Muscle layer of colon (tissue), 2 donors: ENCODE measurements at regions not wholly inside any gene's neighbourhood (a gene's known extent, or its start where the extent isn't known, plus 50 kb on each side); places are given as distances from the start of the nearest gene placed in this dataset.
"Not testable (repeated sequence)": the region's sequence is repeated elsewhere in the genome, so short reads cannot be mapped to it uniquely, and the experiment has no call there.

Experiments used
- H3K27ac ChIP-seq: one replicate; pipeline ENCODE4 v1.7.0; 2013; ENCODE audit warnings: low read depth, mild to moderate bottlenecking, low read length, moderate library complexity
- H3K27me3 ChIP-seq, 2 donors: one replicate each; pipeline ENCODE4 v1.7.0; 2013; ENCODE audit warnings: low read length in 2 of 2, mild to moderate bottlenecking in 2 of 2; ENCODE audit not compliant: insufficient read depth in 2 of 2, control insufficient read depth in 1 of 2
- H3K36me3 ChIP-seq: one replicate; pipeline ENCODE4 v1.7.0; 2013; ENCODE audit warnings: mild to moderate bottlenecking, low read length; ENCODE audit not compliant: insufficient read depth
- H3K4me1 ChIP-seq: one replicate; pipeline ENCODE4 v1.7.0; 2013; ENCODE audit warnings: mild to moderate bottlenecking, low read length; ENCODE audit not compliant: insufficient read depth
- H3K4me3 ChIP-seq, 2 donors: one replicate each; pipeline ENCODE4 v1.7.0; 2013; ENCODE audit warnings: low read length in 2 of 2, low read depth in 1 of 2, mild to moderate bottlenecking in 1 of 2, moderate library complexity in 1 of 2
- H3K9ac ChIP-seq: one replicate; pipeline ENCODE4 v1.7.0; 2013; ENCODE audit warnings: low read length
- H3K9me3 ChIP-seq: one replicate; pipeline ENCODE4 v1.7.0; 2013; ENCODE audit warnings: mild to moderate bottlenecking, low read length
- donor health status: abdominal sarcoma.
- donor health status: Adenocarcinoma of cecum.

GRCh38 chr6:2611092-2611491 is 139.6 kb downstream of the MYLK4 start:
- no peaks in the 10 kb centered on the region for H3K36me3 ChIP-seq
- H3K27me3 ChIP-seq = no peaks in the 10 kb centered on the region
- no peak overlapping the region for H3K9ac ChIP-seq
- no peak overlapping the region for H3K4me3 ChIP-seq
- H3K4me1 ChIP-seq = no peaks in the 10 kb centered on the region
- H3K27ac ChIP-seq = no peak overlapping the region
- no peaks in the 10 kb centered on the region for H3K9me3 ChIP-seq

- H3K4me1 ChIP-seq = no peaks in the 10 kb centered on the region
- H3K27ac ChIP-seq = no peak overlapping the region
- H3K27me3 ChIP-seq = no peaks in the 10 kb centered on the region
- H3K4me3 ChIP-seq = no peak overlapping the region
- H3K9ac ChIP-seq = no peak overlapping the region
- H3K36me3 ChIP-seq = no peaks in the 10 kb centered on the region
- no peaks in the 10 kb centered on the region for H3K9me3 ChIP-seq
These were observed 142.2 kb downstream of the MYLK4 start for GRCh38 chr6:2608503-2608902.

DNA sequence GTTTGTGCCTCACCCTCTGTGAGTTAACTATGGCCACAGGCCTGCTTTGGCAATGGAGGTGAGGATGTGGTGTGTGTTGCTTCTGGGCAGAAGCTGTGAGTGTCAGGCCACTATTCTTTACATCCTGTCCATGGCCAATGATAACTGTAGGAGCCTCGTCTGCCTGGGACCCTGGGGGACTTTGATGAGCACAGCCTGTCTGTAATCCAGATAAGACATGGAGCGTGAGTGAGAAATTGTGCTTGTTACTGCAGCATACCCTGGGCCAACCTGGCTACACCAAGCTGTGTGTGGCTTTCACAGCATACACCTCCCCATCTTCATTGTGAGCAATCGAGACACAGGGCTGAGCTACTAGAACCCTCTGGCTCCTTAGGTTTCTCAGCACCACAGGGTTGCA is 150.4 kb downstream of the MYLK4 start:
- no peaks in the 10 kb centered on the region for H3K4me1 ChIP-seq
- no peak overlapping the region for H3K9ac ChIP-seq
- H3K36me3 ChIP-seq = no peaks in the 10 kb centered on the region

DNA sequence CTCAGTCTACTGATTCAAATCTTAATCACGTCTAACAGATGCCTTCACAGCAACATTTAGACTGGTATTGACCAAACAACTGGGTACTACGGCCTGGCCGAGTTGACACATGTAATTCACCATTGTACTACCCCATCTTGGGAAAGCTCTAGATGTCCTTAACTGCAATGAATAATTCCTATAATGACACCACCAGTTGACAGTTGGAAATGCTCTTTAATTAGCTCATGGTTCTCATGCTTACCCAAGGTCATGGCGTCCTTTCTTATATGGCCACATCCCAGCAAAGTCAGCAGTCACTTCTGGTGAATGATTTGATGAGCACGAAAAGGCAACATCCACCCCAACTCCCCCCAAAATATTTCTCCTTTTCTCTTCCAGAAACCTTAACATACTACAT is 150.9 kb downstream of the MYLK4 start:
- H3K27me3 ChIP-seq = no peaks in the 10 kb centered on the region
- H3K4me3 ChIP-seq = no peak overlapping the region
- no peaks in the 10 kb centered on the region for H3K36me3 ChIP-seq
- H3K9me3 ChIP-seq = no peaks in the 10 kb centered on the region
- H3K4me1 ChIP-seq = no peaks in the 10 kb centered on the region
- H3K9ac ChIP-seq = no peak overlapping the region
- no peak overlapping the region for H3K27ac ChIP-seq

More for the DNA sequence above, 150.4 kb downstream of the MYLK4 start:
- H3K4me3 ChIP-seq = no peak overlapping the region
- no peak overlapping the region for H3K27ac ChIP-seq
- no peaks in the 10 kb centered on the region for H3K27me3 ChIP-seq
- no peaks in the 10 kb centered on the region for H3K9me3 ChIP-seq

DNA sequence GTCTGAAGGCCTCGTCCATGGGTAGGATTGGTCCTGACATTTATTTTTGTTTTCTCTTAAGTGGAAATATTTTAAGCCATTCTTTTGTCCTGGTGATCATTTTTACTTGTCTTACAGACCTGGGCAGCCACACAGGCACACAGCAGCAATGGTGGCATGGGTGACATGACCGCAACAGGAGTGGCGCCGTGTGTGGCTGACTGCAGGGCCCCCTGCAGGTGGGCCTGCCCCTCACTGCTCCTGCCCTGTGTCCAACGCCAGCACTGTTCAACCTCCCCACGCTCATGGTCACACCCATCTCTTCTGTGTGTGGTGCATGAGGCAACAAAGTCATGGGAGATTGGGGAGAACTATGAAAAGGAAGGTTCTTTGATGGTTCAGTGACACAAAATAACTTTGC is 151.9 kb downstream of the MYLK4 start:
- H3K4me3 ChIP-seq = no peak overlapping the region
- no peaks in the 10 kb centered on the region for H3K9me3 ChIP-seq
- H3K9ac ChIP-seq = no peak overlapping the region
- H3K27ac ChIP-seq = no peak overlapping the region
- H3K4me1 ChIP-seq = no peaks in the 10 kb centered on the region
- no peaks in the 10 kb centered on the region for H3K27me3 ChIP-seq
- no peaks in the 10 kb centered on the region for H3K36me3 ChIP-seq

GRCh38 chr6:2597991-2598390 is 152.7 kb downstream of the MYLK4 start:
- no peaks in the 10 kb centered on the region for H3K27me3 ChIP-seq
- H3K9me3 ChIP-seq = no peaks in the 10 kb centered on the region
- H3K36me3 ChIP-seq = no peaks in the 10 kb centered on the region
- no peak overlapping the region for H3K27ac ChIP-seq
- no peaks in the 10 kb centered on the region for H3K4me1 ChIP-seq
- no peak overlapping the region for H3K9ac ChIP-seq
- H3K4me3 ChIP-seq = no peak overlapping the region

- H3K4me1 ChIP-seq, H3K36me3 ChIP-seq, H3K9ac ChIP-seq, H3K9me3 ChIP-seq, H3K4me3 ChIP-seq, H3K27me3 ChIP-seq, H3K27ac ChIP-seq: not testable (repeated sequence)
These were observed 153.3 kb downstream of the MYLK4 start for GRCh38 chr6:2597457-2597856.

- Histone ChIP-seq H3K4me1 (no peaks in the 10 kb centered on the region), H3K27ac (no peak overlapping the region), H3K4me3 (no peak overlapping the region), H3K27me3 (no peaks in the 10 kb centered on the region), H3K9ac (no peak overlapping the region), H3K36me3 (no peaks in the 10 kb centered on the region), H3K9me3 (no peaks in the 10 kb centered on the region)
These were observed 154.5 kb downstream of the MYLK4 start for GRCh38 chr6:2596222-2596621.

DNA sequence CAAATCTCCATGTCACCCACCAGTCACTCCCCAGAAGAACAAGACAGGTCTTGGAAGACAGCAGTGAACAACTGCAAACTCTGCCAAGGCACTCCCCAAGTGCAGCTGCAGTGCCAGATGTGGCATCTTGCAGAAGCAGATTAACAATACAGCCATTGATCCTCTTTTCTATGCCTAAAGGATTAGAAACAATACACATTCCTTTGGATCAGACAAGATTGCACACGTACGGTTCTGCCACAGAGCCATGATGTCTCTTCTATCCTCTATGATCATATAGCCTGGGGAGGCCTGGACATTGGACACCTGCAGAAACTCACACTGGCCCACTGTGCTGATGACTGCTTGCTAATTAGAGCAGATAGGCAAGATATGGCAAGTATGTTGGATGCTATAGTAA is 155.9 kb downstream of the MYLK4 start:
- no peak overlapping the region for H3K27ac ChIP-seq
- H3K9ac ChIP-seq = no peak overlapping the region
- H3K4me1 ChIP-seq = no peaks in the 10 kb centered on the region
- no peaks in the 10 kb centered on the region for H3K27me3 ChIP-seq
- H3K4me3 ChIP-seq = no peak overlapping the region
- H3K36me3 ChIP-seq = no peaks in the 10 kb centered on the region
- no peaks in the 10 kb centered on the region for H3K9me3 ChIP-seq

DNA sequence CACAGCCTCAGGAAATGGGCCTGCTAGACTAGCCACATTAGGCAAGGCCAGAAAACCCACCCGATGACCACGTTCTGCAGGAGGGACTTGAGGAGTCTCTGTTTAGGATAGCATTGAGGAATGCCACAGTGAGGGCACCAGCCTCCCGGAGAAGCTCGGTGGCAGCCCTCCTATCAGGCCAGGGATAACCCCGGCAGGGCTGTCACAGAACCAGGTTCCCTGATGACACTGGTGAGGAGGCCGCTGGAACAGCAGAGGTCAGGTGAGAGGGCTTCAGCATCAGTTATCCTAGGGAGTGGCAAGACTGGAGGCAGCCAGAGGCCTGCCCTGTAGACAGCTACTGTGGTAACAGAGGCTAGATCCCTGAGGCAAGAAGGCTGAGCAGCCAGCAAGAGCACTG is 157.6 kb downstream of the MYLK4 start:
- peaks cover 3% of the 10 kb centered on the region for H3K9me3 ChIP-seq
- no peaks in the 10 kb centered on the region for H3K27me3 ChIP-seq
- no peak overlapping the region for H3K9ac ChIP-seq
- H3K4me3 ChIP-seq = no peak overlapping the region
- H3K36me3 ChIP-seq = no peaks in the 10 kb centered on the region
- no peak overlapping the region for H3K27ac ChIP-seq
- no peaks in the 10 kb centered on the region for H3K4me1 ChIP-seq

DNA sequence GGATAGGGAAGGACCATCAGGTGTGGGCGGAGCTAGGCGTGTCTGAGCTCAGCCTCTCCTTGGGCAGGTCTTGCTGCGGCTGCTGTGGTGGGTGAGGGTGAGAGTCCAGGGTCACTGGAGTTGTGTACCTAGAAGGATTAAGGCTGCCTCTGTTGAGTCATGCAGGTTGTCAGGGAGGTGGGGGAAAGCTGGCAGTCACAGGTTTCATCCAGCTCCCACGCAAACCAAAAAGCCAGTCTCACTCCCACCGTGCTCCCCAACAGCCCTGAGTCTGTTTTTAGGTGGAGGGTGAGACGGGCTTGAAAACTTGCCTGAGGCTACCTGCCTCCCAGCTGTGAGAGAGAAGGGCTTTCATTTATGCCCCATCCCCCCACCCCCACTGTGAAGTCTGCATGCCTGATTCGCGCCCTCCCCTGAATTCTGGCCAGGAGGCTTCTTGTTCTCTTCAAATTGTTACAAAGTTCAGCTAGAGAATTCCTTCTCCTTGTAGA is 161.5 kb downstream of the MYLK4 start:
- Histone ChIP-seq H3K9ac (no peak overlapping the region), H3K9me3 (peaks cover 3% of the 10 kb centered on the region), H3K4me1 (no peaks in the 10 kb centered on the region), H3K27me3 (no peaks in the 10 kb centered on the region), H3K36me3 (no peaks in the 10 kb centered on the region), H3K4me3 (no peak overlapping the region), H3K27ac (no peak overlapping the region)

DNA sequence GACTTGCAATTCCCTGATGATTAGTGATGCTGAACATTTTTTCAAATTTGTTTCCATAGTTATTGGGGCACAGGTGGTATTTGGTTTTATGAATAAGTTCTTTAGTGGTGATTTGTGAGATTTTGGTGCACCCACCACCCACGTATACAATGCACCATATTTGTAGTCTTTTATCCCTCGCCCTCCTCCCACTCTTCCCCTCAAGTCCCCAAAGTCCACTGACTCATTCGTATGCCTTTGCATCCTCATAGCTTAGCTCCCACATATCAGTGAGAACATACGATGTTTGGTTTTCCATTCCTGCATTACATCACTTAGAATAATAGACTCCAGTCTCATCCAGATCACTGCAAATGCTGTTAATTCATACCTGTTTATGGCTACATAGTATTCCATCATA is 167.3 kb downstream of the MYLK4 start:
- Histone ChIP-seq H3K9ac (no peak overlapping the region), H3K27me3 (no peaks in the 10 kb centered on the region), H3K4me3 (no peak overlapping the region), H3K27ac (no peak overlapping the region), H3K36me3 (no peaks in the 10 kb centered on the region), H3K4me1 (no peaks in the 10 kb centered on the region), H3K9me3 (no peaks in the 10 kb centered on the region)
